ENCODE measurements at regions not wholly inside any gene's neighbourhood (a gene's known extent, or its start where the extent isn't known, plus 50 kb on each side); places are given as distances from the start of the nearest gene placed in this dataset.

GRCh38 chr11:81080476-81080875, 1639.6 kb upstream of the TENM4 start:
- DNase-seq: no peak

DNA sequence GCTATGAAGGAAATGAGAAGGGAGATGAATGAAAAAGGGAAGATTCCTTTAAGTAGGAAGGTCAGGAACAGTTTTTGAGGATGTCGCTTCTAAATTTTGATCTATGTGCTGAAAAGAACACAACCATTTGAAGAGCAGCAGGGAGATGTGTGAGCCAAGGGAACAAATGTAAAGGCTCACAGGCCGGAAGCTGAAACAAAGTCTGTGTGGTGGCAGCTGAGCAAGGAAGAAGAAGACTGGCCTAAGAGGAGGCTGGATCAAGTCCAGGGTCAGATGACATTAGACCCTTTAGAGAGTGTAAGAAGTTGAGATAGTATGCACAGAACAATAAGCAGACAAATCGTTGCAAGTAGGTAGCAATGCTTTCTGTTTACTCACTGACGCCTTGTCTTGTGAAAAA, 1631.4 kb upstream of the TENM4 start:
- DNase-seq: no peak

- no peak for DNase-seq
Measured at GRCh38 chr11:81071606-81072005, 1630.8 kb upstream of the TENM4 start.

- no peak for DNase-seq
Measured at GRCh38 chr11:81070948-81071347, 1630.1 kb upstream of the TENM4 start.

GRCh38 chr11:81059356-81059755, 1618.5 kb upstream of the TENM4 start:
- no peak for DNase-seq

DNA sequence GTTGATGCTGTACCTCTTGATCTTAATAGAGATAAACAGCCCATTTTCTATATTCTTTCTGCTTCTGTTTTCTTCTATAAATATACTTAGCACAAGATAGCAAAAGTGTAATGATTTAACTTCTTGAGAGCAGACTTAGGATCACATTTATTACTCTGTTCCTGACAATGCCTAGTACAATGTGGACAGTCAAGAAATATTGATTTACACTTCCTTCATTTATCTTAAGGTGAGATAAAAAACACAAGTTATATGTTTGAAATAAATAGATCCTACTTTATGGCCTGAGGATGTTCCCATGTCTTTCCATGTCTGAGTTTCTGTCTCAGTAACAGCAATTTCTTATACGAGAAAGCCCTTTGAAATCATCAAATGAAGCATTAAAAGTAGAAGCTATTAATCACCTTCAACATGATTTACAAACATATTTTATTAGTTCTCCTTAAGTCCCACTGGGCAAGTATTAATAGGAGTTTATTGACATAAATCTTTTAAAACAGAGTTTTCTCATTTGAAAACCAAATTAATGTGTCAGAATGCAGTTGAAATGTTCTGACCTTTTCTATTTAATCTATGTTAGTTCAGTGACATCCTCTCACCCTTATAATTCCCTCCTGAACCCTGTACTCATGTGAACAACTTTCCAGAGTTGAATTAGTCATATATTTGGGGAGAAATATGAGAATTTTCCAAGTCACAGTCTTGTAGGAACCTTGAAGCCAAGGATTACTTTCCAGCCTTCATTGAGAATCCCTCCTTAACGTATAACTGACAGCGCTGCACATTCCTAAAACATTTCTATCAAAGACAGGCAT, 1611.7 kb upstream of the TENM4 start:
- DNase-seq: no peak

GRCh38 chr11:81039916-81040524, 1599.2 kb upstream of the TENM4 start:
- no peak for DNase-seq

- no peak for DNase-seq
Measured at GRCh38 chr11:81036168-81036870, 1595.5 kb upstream of the TENM4 start.

DNA sequence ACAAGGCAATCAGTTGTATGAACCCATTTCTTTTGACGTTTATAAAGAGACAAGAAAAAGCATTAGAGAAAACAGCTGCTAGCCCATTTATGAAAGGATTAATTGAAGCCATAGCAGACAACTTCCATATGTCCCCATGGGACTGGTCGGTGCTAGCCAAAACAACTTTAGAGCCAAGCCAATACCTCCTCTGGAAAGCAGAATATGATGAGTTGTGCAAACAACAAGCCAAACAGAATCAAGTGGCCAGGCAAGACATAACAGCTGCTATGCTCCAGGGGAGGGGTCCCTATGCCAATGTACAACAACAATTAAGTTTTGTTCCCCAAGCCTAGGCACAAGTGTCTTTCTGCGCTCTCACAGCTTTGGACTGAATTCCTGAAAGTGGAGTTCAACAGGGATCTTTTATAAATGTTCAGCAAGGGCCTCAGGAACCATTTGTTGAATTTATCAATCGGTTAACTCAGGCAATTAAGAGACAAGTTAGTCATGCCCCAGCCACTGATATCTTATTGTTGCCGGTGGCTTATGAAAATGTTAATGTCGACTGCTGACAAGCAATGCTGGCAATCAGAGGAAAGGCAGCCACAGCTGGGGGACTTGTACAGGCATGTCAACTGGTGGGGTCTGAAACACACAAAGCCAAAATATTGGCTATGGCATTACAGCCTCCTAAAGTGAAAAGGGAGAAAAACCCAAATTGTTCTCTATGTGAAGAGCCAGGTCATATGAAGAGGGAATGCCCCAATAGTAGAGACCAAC, 1593.1 kb upstream of the TENM4 start:
- no peak for DNase-seq

DNA sequence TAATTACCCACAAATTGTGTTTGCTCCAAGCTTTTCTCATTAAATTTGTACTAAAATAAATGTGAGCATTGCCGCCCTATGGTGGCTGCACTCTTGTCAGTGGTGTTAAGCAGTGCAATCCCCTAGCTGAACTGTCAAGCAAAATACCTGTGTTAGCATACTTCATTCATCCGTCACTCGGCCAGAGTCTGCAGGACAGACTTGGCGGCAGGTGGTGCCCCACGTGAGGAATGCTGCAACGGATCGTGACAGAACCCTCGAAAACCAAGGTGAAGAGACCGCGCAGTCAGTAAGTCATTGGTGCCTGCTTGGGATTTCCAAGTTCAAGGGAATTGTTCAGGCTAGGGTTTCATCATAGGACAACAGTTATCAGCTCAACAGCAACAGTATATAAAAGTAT, 1592.1 kb upstream of the TENM4 start:
- DNase-seq: no peak

DNA sequence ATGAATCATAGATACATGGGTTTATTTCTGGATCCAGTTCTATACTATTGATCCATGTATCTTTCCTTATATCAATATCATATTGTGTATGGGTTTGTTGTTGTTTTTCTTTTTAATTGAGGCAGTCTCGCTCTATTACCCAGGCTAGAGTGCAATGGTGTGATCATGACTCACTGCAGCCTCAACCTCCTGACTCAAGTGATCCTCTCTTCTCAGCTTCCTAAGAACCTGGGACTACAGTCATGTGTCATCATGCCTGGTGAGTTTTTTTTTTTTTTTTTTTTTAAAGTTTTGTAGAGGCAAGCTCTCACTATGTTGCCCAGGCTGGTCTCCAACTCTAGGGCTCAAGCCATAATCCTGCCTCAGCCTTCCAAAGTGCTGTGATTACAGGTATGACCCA, 1589.4 kb upstream of the TENM4 start:
- no peak for DNase-seq

DNA sequence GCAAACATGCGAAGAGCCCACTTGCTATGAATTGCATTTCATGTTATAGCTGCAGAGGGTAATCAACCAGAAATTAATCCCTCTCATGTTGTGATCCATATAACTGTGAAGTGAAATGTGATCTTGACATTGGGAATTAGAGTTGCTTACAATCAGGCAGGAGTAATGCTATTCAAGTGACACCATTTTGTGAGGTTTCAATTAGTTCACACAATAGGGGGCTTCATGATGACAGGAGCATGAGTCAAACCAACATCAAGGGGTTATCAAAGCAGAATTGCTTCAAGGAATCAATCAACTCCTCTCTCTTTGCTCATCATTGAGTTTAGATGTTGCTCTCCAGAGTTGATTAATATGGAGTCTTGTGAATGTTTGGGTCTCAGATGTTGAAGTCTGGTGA, 1585.2 kb upstream of the TENM4 start:
- no peak for DNase-seq

- no peak for DNase-seq
Measured at GRCh38 chr11:81022057-81022456, 1581.2 kb upstream of the TENM4 start.

GRCh38 chr11:81010631-81011030, 1569.8 kb upstream of the TENM4 start:
- DNase-seq: no peak

DNA sequence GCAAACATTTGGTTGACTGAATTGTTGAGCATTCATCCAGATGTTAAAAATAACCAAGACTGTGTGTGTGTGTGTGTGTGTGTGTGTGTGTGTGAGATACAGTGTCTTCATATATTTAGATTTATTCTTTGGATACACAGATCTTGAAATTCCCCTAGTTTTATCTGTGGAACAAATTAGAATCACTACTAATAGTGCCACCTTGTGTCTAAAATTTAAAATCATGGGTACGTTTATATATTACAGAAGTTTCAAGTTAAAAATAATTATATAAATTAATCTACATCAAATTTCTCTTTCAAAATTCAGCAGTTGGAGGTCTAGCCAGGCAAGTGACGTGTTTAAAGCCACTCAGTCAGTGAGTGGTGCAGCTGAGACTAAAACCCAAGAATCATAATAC, 1566.2 kb upstream of the TENM4 start:
- DNase-seq: no peak

- DNase-seq: no peak
Measured at GRCh38 chr11:81005595-81005994, 1564.8 kb upstream of the TENM4 start.

DNA sequence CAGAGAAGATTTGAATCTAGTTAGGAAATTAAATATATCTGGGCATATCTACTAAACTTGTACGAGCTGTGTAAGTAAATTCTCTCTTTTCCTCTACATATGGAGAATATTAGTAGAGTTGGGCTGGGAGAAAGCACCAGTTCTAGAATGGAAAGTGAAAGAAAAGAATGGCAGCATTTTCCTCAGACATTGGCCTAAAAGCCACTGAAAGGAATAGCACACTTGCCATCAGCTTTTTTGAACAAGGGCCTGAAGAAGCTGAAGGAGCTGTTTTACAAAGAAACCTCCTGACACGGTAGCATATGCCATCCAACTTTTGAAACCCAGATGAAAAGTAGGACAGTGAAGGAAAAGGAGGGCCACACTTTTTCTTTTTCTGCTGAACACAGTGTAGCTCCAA, 1563.7 kb upstream of the TENM4 start:
- DNase-seq: no peak

- no peak for DNase-seq
Measured at GRCh38 chr11:81002374-81002773, 1561.5 kb upstream of the TENM4 start.

DNA sequence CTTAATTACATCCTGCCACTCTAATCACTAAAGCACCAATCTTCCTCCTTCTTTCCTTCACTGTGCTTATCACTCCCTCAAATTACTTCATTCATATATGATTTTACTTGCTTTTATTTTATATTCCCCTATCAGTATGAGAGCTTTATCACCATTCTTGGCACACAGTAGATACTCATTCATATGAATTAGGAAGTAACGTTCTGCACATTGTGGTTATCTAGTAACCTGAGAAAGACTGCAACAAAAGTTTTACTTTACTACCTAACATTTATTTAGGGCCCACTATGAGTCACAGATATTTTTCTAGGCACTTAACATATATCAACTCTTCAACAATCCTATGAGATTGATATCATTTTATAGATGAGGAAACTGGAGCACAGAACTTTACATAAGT, 1559.9 kb upstream of the TENM4 start:
- DNase-seq: no peak

- DNase-seq: no peak
Measured at GRCh38 chr11:81000334-81000733, 1559.5 kb upstream of the TENM4 start.

DNA sequence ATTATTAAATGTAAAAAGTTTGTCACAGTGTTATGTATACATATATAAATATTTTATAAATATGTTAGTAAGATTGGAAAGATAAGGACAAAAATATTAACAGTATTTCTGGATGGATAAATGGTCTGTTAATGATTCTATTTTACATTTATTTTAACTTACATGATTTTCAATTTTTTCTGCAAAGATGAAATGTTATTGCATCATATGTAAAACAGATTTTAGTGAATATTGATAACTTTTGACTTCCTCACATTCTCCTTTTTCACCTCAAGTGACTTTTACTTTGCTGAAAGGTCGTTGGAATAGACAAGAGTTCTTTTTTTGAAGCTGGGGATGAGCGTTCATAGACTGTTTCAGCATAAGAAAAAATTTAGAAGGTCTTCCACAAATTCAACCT, 1554.7 kb upstream of the TENM4 start:
- DNase-seq: no peak

DNA sequence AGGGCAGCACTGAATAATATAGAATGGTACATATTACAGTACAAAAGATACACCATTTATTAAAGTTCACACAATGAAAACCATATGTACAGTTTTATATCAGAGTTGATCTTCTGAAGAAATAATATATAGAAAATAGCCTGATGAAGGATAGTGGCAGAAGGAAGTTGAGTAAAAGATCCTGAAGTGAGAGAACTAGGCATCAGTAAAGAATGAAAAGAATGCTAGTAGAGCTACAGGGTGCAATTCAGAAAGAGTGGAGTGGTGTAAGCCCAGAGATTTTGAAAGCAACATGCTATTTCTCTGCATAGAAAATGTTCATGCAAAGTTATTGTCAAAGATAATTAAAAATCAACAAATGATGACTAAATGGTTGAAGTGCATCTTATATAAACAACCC, 1552.7 kb upstream of the TENM4 start:
- DNase-seq: no peak

DNA sequence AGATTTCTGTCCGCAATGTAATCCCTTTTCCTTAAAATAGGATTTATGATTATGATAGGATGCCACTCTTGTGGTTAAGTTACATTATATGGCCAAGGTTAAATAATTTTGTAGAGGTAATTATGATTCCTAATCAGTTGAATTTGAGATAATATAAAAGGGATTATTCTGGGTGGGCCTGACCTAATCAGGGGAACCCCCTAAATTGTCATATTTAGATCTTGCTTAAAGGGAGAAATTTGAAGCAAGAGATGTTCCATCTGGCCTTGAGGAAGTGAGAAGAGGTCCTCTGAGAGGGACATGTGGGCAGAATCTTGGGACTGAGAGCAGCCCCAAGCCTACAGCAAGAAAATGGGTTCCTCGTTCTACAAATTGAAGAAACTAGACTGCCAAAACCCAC, 1550.1 kb upstream of the TENM4 start:
- no peak for DNase-seq

Data from activated gamma-delta T cell (primary cell).